ENCODE measurements at regions not wholly inside any gene's neighbourhood (a gene's known extent, or its start where the extent isn't known, plus 50 kb on each side); places are given as distances from the start of the nearest gene placed in this dataset.

GRCh38 chr10:1882180-1882579 is 144.9 kb upstream of the ADARB2 start (continued):
- TF ChIP-seq HMGA2 (CRISPR knock-in tag; IDR thresholded peaks at IDR 0.05): no peak
- TF ChIP-seq, protein P1, sequence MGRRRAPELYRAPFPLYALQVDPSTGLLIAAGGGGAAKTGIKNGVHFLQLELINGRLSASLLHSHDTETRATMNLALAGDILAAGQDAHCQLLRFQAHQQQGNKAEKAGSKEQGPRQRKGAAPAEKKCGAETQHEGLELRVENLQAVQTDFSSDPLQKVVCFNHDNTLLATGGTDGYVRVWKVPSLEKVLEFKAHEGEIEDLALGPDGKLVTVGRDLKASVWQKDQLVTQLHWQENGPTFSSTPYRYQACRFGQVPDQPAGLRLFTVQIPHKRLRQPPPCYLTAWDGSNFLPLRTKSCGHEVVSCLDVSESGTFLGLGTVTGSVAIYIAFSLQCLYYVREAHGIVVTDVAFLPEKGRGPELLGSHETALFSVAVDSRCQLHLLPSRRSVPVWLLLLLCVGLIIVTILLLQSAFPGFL (CRISPR knock-in tag; IDR thresholded peaks at IDR 0.05; ENCODE audit: borderline replicate concordance): no peak
- no peak for TF ChIP-seq MYBL2 (CRISPR knock-in tag; IDR thresholded peaks at IDR 0.05)
- TF ChIP-seq NFYB (CRISPR knock-in tag; conservative IDR thresholded peaks at IDR 0.05; ENCODE audit: low read depth): no peak
- no peak for TF ChIP-seq ZNF671 (CRISPR knock-in tag; IDR thresholded peaks at IDR 0.05)
- no peak for TF ChIP-seq ATF2 (CRISPR knock-in tag; IDR thresholded peaks at IDR 0.05; ENCODE audit: borderline replicate concordance, low read depth)
- no peak for TF ChIP-seq ZNF416 (CRISPR knock-in tag; IDR thresholded peaks at IDR 0.05)

DNA sequence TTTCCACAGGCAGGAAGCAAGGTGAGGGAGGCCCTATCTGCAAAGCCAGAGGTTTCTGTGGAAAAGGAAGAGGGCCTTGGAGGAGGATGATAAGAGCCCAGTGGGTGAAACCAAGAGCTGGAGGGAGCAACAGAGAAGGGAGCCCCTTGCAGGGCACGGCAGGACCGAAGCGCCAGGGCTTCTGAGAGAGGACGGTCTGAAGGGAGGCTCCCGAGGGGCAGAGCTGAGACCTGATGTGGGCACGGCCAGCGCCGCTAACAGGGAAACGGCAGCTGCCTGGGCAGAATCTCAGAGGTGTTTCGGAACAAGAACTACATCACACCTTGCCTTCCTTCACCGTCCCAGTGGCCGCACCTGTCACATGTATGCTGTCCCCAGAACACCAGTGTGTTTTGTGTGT is 144.3 kb upstream of the ADARB2 start:
- H3K4me3 Mint-ChIP-seq: no peak overlapping the region
- TF ChIP-seq JAZF1 (CRISPR knock-in tag; IDR thresholded peaks at IDR 0.05) (no peak), ZSCAN18 (CRISPR knock-in tag; IDR thresholded peaks at IDR 0.05) (no peak), ATF6 (CRISPR knock-in tag; IDR thresholded peaks at IDR 0.05) (no peak), ZNF532 (CRISPR knock-in tag; IDR thresholded peaks at IDR 0.05; ENCODE audit: borderline replicate concordance) (no peak), ZNF396 (CRISPR knock-in tag; IDR thresholded peaks at IDR 0.05; ENCODE audit: borderline replicate concordance) (no peak)
- ChIA-PET CTCF (no interaction called here), POLR2A (no interaction called here)
- H3K36me3 Mint-ChIP-seq: peaks cover 14% of the 10 kb centered on the region
- H3K27me3 Mint-ChIP-seq (ENCODE audit: low read depth): peaks cover 31% of the 10 kb centered on the region
- DNase-seq (ENCODE audit: low spot score): no peak
- H3K9me3 Mint-ChIP-seq: peaks cover 15% of the 10 kb centered on the region
- no peak overlapping the region for H3K27ac Mint-ChIP-seq
- H3K4me1 Mint-ChIP-seq: no peaks in the 10 kb centered on the region
- no peak for ATAC-seq

DNA sequence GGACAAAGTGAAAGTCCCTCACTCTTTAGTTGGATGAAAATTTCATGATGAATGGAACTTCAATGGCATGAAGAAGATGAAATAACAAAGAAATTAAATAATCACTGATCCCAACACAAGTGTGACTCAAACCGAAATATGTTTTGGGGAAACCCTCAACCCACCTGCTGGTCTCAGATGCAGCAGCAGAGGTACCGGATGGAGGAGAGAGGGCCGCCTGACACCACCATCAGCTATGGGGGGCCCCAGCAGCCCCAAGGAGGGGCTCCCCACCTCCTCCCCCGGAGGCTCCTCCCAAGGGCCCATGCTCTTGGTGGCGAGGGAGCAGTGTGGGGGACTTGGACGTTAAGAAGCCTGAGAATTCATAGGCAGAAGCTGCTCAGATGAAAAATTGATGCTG is 137.2 kb upstream of the ADARB2 start:
- DNase-seq (ENCODE audit: low spot score): no peak
- H3K27ac Mint-ChIP-seq: no peak overlapping the region
- H3K4me3 Mint-ChIP-seq: no peak overlapping the region
- ChIA-PET CTCF (no interaction called here), POLR2A (no interaction called here)
- peaks cover 16% of the 10 kb centered on the region for H3K9me3 Mint-ChIP-seq
- peaks cover 47% of the 10 kb centered on the region for H3K27me3 Mint-ChIP-seq (ENCODE audit: low read depth)
- no peaks in the 10 kb centered on the region for H3K4me1 Mint-ChIP-seq
- no peak for ATAC-seq
- H3K36me3 Mint-ChIP-seq: peaks cover 12% of the 10 kb centered on the region
- no peak for TF ChIP-seq FOXJ3 (CRISPR knock-in tag; IDR thresholded peaks at IDR 0.05; ENCODE audit: borderline replicate concordance)
- TF ChIP-seq ZMAT4 (CRISPR knock-in tag; IDR thresholded peaks at IDR 0.05): no peak
- no peak for TF ChIP-seq SMAD3 (CRISPR knock-in tag; IDR thresholded peaks at IDR 0.05; ENCODE audit: borderline replicate concordance)
- TF ChIP-seq NFE2L1 (CRISPR knock-in tag; IDR thresholded peaks at IDR 0.05): no peak
- no peak for TF ChIP-seq ZNF281 (CRISPR knock-in tag; IDR thresholded peaks at IDR 0.05)
- no peak for TF ChIP-seq USF1 (CRISPR knock-in tag; IDR thresholded peaks at IDR 0.05)
- no peak for TF ChIP-seq EMX1 (CRISPR knock-in tag; IDR thresholded peaks at IDR 0.05)
- TF ChIP-seq ZNF423 (CRISPR knock-in tag; IDR thresholded peaks at IDR 0.05): no peak
- no peak for TF ChIP-seq RELA (CRISPR knock-in tag; IDR thresholded peaks at IDR 0.05; ENCODE audit: borderline replicate concordance)
